OCI-LY3 (cell line): ENCODE measurements at regions not wholly inside any gene's neighbourhood (a gene's known extent, or its start where the extent isn't known, plus 50 kb on each side); places are given as distances from the start of the nearest gene placed in this dataset.

ENCODE experiments used
- EZH2phosphoT487 ChIP-seq: fragments of 200-600 bp; shearing (Covaris generic); IDR thresholded peaks from 2 replicates; pipeline ENCODE4 v1.6.1; 2018; ENCODE audit warnings: antibody characterized with exemption, mixed run types, low read depth
- TF ChIP-seq, protein P1 (sequence below): fragments of 200-600, 300-600 bp; sonication (generic); IDR thresholded peaks from 2 replicates; pipeline ENCODE4 v1.5.1; 2014; ENCODE audit warnings: antibody characterized with exemption, low read length, low read depth

DNA sequence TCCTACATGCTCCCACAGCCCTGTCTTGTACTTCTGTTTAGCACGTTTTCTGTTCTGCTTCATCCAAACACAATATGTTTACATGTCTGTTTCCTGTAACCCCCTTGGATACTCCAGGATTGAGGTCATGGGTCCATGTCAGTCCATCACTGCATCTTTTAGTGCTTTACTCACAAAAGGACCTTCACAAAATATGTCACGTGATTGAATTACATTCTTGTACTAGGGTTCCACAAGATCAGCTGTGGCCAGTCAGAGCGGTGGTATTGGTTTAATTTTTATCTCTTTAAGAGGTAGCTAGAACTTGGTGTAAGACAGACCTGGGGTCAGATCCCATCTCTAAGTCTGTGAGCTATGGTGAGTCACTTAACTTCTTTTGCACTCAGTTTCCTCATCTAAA lies 201.2 kb upstream of the FAM78B start:
- TF ChIP-seq, protein P1, sequence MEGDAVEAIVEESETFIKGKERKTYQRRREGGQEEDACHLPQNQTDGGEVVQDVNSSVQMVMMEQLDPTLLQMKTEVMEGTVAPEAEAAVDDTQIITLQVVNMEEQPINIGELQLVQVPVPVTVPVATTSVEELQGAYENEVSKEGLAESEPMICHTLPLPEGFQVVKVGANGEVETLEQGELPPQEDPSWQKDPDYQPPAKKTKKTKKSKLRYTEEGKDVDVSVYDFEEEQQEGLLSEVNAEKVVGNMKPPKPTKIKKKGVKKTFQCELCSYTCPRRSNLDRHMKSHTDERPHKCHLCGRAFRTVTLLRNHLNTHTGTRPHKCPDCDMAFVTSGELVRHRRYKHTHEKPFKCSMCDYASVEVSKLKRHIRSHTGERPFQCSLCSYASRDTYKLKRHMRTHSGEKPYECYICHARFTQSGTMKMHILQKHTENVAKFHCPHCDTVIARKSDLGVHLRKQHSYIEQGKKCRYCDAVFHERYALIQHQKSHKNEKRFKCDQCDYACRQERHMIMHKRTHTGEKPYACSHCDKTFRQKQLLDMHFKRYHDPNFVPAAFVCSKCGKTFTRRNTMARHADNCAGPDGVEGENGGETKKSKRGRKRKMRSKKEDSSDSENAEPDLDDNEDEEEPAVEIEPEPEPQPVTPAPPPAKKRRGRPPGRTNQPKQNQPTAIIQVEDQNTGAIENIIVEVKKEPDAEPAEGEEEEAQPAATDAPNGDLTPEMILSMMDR = no peak
- no peak for TF ChIP-seq EZH2phosphoT487
